Nephron progenitor cell (in vitro differentiated cells): ENCODE measurements at regions not wholly inside any gene's neighbourhood (a gene's known extent, or its start where the extent isn't known, plus 50 kb on each side); places are given as distances from the start of the nearest gene placed in this dataset.

Experiments used
- DNase-seq: peaks from one replicate; pipeline ENCODE4 v3.0.0; 2021
- H3K27ac Mint-ChIP-seq: 2 replicates; pipeline ENCODE4 v1.8.0; 2021; ENCODE audit warnings: mild to moderate bottlenecking, moderate library complexity, mixed read lengths
- H3K27me3 Mint-ChIP-seq: 2 replicates; pipeline ENCODE4 v1.8.0; 2021; ENCODE audit warnings: mild to moderate bottlenecking, low read depth, mixed read lengths; ENCODE audit not compliant: poor library complexity
- H3K36me3 Mint-ChIP-seq: 2 replicates; pipeline ENCODE4 v1.8.0; 2021; ENCODE audit warnings: low read depth, mixed read lengths
- H3K4me1 Mint-ChIP-seq: 2 replicates; pipeline ENCODE4 v1.8.0; 2021; ENCODE audit warnings: mixed read lengths
- H3K4me3 Mint-ChIP-seq: 2 replicates; pipeline ENCODE4 v1.8.0; 2021; ENCODE audit warnings: mild to moderate bottlenecking, moderate library complexity, mixed read lengths
- H3K9me3 Mint-ChIP-seq: 2 replicates; pipeline ENCODE4 v1.8.0; 2021; ENCODE audit warnings: mild to moderate bottlenecking, moderate library complexity, mixed read lengths
- TF ChIP-seq, protein P1 (sequence below): fragments of 200-600 bp; sonication (generic); IDR thresholded peaks from 2 replicates; pipeline ENCODE4 v1.5.0; 2021; ENCODE audit warnings: antibody characterized with exemption

- DNase-seq, result no peak
- Mint-ChIP-seq H3K27ac (no peak overlapping the region), H3K4me3 (no peak overlapping the region), H3K27me3 (no peaks in the 10 kb centered on the region), H3K36me3 (peaks cover 5% of the 10 kb centered on the region), H3K9me3 (peaks cover 16% of the 10 kb centered on the region), H3K4me1 (peaks cover 11% of the 10 kb centered on the region)
- TF ChIP-seq, protein P1, sequence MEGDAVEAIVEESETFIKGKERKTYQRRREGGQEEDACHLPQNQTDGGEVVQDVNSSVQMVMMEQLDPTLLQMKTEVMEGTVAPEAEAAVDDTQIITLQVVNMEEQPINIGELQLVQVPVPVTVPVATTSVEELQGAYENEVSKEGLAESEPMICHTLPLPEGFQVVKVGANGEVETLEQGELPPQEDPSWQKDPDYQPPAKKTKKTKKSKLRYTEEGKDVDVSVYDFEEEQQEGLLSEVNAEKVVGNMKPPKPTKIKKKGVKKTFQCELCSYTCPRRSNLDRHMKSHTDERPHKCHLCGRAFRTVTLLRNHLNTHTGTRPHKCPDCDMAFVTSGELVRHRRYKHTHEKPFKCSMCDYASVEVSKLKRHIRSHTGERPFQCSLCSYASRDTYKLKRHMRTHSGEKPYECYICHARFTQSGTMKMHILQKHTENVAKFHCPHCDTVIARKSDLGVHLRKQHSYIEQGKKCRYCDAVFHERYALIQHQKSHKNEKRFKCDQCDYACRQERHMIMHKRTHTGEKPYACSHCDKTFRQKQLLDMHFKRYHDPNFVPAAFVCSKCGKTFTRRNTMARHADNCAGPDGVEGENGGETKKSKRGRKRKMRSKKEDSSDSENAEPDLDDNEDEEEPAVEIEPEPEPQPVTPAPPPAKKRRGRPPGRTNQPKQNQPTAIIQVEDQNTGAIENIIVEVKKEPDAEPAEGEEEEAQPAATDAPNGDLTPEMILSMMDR, result no peak
These were observed 339.9 kb downstream of the ARL4A start for GRCh38 chr7:13027321-13027720.

- Mint-ChIP-seq H3K36me3 (peaks cover 5% of the 10 kb centered on the region), H3K9me3 (peaks cover 16% of the 10 kb centered on the region), H3K4me3 (no peak overlapping the region), H3K27ac (no peak overlapping the region), H3K4me1 (peaks cover 20% of the 10 kb centered on the region), H3K27me3 (no peaks in the 10 kb centered on the region)
- TF ChIP-seq, protein P1, result no peak
- no peak for DNase-seq
These were observed 340.8 kb downstream of the ARL4A start for GRCh38 chr7:13028036-13028824.

GRCh38 chr7:13028825-13029099, 341.3 kb downstream of the ARL4A start:
- Mint-ChIP-seq H3K4me1 (peaks cover 21% of the 10 kb centered on the region), H3K27ac (no peak overlapping the region), H3K9me3 (peaks cover 16% of the 10 kb centered on the region), H3K36me3 (peaks cover 5% of the 10 kb centered on the region), H3K27me3 (no peaks in the 10 kb centered on the region), H3K4me3 (no peak overlapping the region)
- no peak for DNase-seq
- TF ChIP-seq, protein P1, result no peak

DNA sequence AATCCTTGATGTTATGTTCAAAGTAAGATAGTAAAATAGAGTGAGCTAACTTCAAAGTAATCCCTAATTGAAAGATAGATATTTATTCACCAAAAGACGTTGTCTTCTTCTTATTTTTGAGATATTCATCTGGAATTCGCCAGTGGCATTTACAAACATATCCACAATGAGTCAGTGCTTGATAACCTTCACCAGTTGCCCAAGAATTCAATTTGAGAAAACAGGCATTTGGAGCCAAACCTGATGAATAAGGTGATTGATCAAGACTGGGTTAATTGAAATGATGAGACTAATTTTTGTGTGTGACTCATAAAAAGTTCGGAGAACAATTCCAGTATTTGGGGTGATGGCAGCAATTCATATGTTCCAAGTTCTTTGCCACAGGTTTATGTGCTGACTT, 344.0 kb downstream of the ARL4A start:
- Mint-ChIP-seq H3K27ac (no peak overlapping the region), H3K4me1 (peaks cover 21% of the 10 kb centered on the region), H3K9me3 (peaks cover 17% of the 10 kb centered on the region), H3K36me3 (peaks cover 7% of the 10 kb centered on the region), H3K27me3 (peaks cover 3% of the 10 kb centered on the region), H3K4me3 (no peak overlapping the region)
- TF ChIP-seq, protein P1, result no peak
- DNase-seq, result no peak

- Mint-ChIP-seq H3K4me3 (no peak overlapping the region), H3K27me3 (peaks cover 3% of the 10 kb centered on the region), H3K4me1 (peaks cover 21% of the 10 kb centered on the region), H3K27ac (peak overlapping the region; percentile 85), H3K36me3 (peaks cover 7% of the 10 kb centered on the region), H3K9me3 (peaks cover 18% of the 10 kb centered on the region)
- no peak for DNase-seq
- TF ChIP-seq, protein P1, result no peak
These were observed 344.7 kb downstream of the ARL4A start for GRCh38 chr7:13032084-13032483.

DNA sequence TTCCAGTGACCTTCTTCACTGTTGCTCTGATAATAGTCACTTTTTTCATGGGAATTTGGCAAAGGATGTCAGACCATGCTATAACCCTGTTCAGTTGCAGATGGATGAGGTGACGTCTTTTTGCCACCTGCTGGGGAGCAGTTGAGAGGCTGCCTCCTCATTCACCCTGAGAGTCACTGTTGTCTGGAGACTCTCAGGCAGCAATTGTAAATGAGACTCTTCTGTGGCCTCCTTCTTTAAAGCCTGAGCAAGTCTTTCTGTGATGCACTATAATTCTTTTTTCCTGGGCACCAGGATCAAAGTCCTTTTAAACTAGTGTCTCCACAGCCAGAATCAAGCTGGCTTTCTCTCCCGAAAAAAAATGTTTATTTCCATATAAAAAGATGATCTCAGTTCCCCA, 345.1 kb downstream of the ARL4A start:
- peaks cover 17% of the 10 kb centered on the region for H3K9me3 Mint-ChIP-seq
- peak overlapping the region; percentile 85 for H3K27ac Mint-ChIP-seq
- peaks cover 21% of the 10 kb centered on the region for H3K4me1 Mint-ChIP-seq

More for the DNA sequence above, 345.1 kb downstream of the ARL4A start:
- H3K4me3 Mint-ChIP-seq, result no peak overlapping the region
- peaks cover 7% of the 10 kb centered on the region for H3K36me3 Mint-ChIP-seq
- TF ChIP-seq, protein P1, result no peak
- DNase-seq, result peak; percentile 13
- peaks cover 3% of the 10 kb centered on the region for H3K27me3 Mint-ChIP-seq
